Activated naive CD8-positive, alpha-beta T cell treated with anti-CD3 and anti-CD28 coated beads, Interleukin-2, amount 50 U/mL, for 24 hours (primary cell): ENCODE measurements at regions not wholly inside any gene's neighbourhood (a gene's known extent, or its start where the extent isn't known, plus 50 kb on each side); places are given as distances from the start of the nearest gene placed in this dataset.

Experiments used
- ATAC-seq: fragments of 150-1000 bp; cut with Tn5 transposase; one replicate; pipeline ENCODE4 v1.10.0; 2021
- DNase-seq: peaks from one replicate; pipeline ENCODE4 v3.0.0; 2021
- H3K27ac Mint-ChIP-seq: one replicate; pipeline ENCODE4 v1.8.0; 2021; ENCODE audit warnings: mild to moderate bottlenecking, mixed read lengths
- H3K27me3 Mint-ChIP-seq: one replicate; pipeline ENCODE4 v1.8.0; 2021; ENCODE audit warnings: mixed read lengths
- H3K36me3 Mint-ChIP-seq: one replicate; pipeline ENCODE4 v1.8.0; 2021; ENCODE audit warnings: low read depth, mixed read lengths
- H3K4me1 Mint-ChIP-seq: one replicate; pipeline ENCODE4 v1.8.0; 2021; ENCODE audit warnings: mixed read lengths
- H3K4me3 Mint-ChIP-seq: one replicate; pipeline ENCODE4 v1.8.0; 2021; ENCODE audit warnings: mild to moderate bottlenecking, moderate library complexity, mixed read lengths
- H3K9me3 Mint-ChIP-seq: one replicate; pipeline ENCODE4 v1.8.0; 2021; ENCODE audit warnings: mixed read lengths

DNA sequence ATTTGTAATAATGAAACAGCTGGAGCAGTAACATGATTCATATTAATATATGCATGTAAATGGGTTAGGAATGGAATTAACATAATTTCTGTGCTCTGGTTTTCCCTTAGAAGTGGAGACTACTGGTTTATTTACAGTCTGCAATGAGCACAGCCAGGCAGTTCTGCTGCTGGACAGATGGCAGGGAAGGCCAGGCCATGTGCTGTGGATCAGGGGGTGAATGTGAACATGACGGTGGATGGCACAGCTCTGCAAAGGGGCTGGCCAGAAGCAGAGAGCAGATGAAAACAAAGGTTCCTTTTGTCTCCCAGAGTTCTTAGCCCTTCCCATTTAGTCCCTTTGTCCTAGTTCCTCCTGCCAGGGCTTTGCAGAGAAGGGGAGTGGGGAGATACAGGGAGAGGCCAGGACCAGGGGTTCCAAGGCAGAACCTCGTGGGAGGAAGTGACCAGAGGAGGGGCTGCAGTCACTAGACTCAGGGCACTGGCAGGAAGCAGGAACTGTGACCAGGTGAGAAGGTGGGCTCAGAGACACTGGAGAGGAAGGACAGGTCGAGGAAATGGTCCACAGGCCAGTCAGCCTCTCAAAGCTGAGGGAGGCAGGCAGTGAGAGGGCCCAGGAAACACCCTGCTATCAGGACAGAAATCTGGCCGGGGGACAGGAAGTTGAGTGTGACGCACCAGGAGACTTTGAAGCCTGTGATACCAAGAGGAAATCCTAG is 112.9 kb upstream of the ATP8B1 start:
- ATAC-seq (peak; percentile 46), DNase-seq (peak; percentile 6)
- peaks cover 10% of the 10 kb centered on the region for H3K4me1 Mint-ChIP-seq
- peak overlapping the region; percentile 34 for H3K27ac Mint-ChIP-seq
- no peak overlapping the region for H3K4me3 Mint-ChIP-seq
- no peaks in the 10 kb centered on the region for H3K9me3 Mint-ChIP-seq
- H3K27me3 Mint-ChIP-seq, result peaks cover 1% of the 10 kb centered on the region
- no peaks in the 10 kb centered on the region for H3K36me3 Mint-ChIP-seq

DNA sequence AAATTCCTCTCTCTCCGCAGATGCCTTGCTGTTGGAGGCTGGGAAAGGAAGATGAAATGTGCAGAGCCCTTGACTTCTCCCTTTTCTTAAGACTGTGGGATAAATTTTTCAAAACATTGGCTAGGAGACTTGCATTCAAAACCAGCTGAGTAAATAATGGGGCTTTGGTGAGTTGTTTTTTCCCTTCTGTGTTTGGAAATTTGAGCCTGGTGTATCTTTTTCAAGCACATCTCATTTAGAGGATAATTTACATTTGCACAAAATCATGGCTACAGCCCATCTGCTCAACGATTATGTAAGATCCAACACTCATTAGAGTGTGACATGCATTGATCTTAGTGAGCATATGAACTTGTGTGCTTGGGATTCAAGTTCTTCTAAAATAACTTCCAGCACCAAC is 112.1 kb upstream of the ATP8B1 start:
- peaks cover 10% of the 10 kb centered on the region for H3K4me1 Mint-ChIP-seq
- no peaks in the 10 kb centered on the region for H3K36me3 Mint-ChIP-seq
- no peak overlapping the region for H3K27ac Mint-ChIP-seq
- peaks cover 1% of the 10 kb centered on the region for H3K27me3 Mint-ChIP-seq
- ATAC-seq, result no peak
- no peak overlapping the region for H3K4me3 Mint-ChIP-seq
- no peak for DNase-seq
- no peaks in the 10 kb centered on the region for H3K9me3 Mint-ChIP-seq

DNA sequence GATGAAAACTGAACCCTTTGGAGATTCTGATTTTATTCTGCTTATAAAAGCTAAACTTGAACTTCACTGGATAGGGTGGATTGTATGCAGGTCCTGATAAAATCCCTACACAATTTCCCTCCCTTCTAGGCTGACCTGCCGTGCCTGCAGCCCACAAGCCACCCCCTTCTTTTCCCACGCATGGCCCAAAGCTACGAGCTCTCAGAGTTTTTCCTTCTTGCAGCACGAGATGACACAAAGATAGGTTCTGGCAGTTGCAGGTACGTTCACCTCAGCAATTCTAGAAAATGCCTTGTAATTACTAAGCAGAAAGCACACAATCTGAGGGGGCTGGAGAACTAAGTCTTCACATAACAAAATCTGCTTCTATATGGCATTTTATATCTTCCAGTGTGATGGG is 110.6 kb upstream of the ATP8B1 start:
- ATAC-seq, result no peak
- peaks cover 10% of the 10 kb centered on the region for H3K4me1 Mint-ChIP-seq
- H3K9me3 Mint-ChIP-seq, result no peaks in the 10 kb centered on the region
- no peaks in the 10 kb centered on the region for H3K36me3 Mint-ChIP-seq
- no peak overlapping the region for H3K27ac Mint-ChIP-seq
- H3K27me3 Mint-ChIP-seq, result peaks cover 1% of the 10 kb centered on the region
- H3K4me3 Mint-ChIP-seq, result no peak overlapping the region
- DNase-seq, result no peak

DNA sequence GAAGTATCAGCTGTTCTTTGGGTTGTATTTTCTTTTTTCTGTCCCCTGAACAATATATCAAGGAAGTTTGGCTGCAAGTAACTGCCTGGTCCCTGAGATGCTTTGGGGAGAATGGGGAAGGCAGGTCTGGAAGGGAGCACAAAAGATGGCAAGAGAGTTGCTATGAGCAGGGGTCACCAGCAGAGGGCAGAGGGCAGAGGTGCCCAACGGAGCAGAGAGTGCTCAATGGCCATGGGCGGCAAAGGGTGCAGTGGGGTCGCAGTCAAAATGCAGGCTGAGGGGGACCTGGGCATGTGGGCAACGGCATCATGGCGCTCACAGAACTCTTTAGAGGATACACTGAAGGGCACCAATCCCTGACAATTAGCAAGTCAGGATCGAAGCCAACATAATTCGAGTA is 107.7 kb upstream of the ATP8B1 start:
- ATAC-seq (no peak), DNase-seq (peak; percentile 24)
- H3K9me3 Mint-ChIP-seq, result no peaks in the 10 kb centered on the region
- no peaks in the 10 kb centered on the region for H3K36me3 Mint-ChIP-seq
- no peak overlapping the region for H3K4me3 Mint-ChIP-seq
- H3K27ac Mint-ChIP-seq, result no peak overlapping the region
- peaks cover 4% of the 10 kb centered on the region for H3K4me1 Mint-ChIP-seq
- peaks cover 8% of the 10 kb centered on the region for H3K27me3 Mint-ChIP-seq

DNA sequence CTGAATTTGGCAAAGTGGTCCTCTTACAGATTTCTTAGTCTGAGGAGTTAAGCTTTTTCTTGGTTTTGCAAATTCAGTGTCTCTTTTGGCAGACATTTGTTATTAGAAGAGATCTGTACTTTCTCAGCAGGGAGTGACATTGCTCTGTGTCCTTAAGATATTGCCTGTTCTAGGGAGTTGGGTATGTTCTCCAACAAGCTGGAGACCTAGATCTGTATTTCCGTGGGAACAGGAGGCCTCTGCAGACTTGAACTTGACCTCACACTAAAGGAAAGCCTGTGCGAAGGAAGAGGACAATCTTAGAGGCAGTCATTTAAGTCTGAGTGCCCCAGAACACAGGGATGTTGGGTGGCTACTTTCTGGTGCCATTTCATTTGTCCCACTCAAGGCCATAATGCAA is 107.0 kb upstream of the ATP8B1 start:
- no peak for ATAC-seq
- no peaks in the 10 kb centered on the region for H3K9me3 Mint-ChIP-seq
- DNase-seq, result no peak
- no peaks in the 10 kb centered on the region for H3K36me3 Mint-ChIP-seq
- H3K27me3 Mint-ChIP-seq, result peaks cover 9% of the 10 kb centered on the region
- no peak overlapping the region for H3K4me3 Mint-ChIP-seq
- no peaks in the 10 kb centered on the region for H3K4me1 Mint-ChIP-seq
- no peak overlapping the region for H3K27ac Mint-ChIP-seq

DNA sequence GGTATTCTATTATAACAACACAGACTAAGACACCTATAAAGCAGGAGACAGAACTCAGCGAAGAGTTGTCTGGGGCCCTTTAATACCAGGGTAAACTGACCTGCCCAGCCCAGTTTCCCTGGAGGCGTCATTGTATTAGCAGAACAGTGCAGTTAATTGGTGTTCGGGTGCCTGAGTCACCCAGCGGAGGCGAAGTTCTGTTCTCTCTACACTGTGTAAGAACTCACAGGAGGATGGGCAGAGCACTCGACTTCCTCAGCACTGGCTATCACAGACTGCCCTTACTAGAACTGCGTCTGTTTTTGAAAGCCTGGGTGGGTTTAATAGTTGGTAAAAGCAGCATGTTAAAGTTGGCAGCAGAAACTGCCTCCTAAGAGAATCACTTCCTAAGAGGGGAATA is 106.5 kb upstream of the ATP8B1 start:
- H3K4me1 Mint-ChIP-seq, result no peaks in the 10 kb centered on the region
- H3K27me3 Mint-ChIP-seq, result peaks cover 9% of the 10 kb centered on the region
- ATAC-seq (no peak), DNase-seq (no peak)
- H3K9me3 Mint-ChIP-seq, result no peaks in the 10 kb centered on the region
- no peak overlapping the region for H3K27ac Mint-ChIP-seq
- H3K36me3 Mint-ChIP-seq, result no peaks in the 10 kb centered on the region
- no peak overlapping the region for H3K4me3 Mint-ChIP-seq

DNA sequence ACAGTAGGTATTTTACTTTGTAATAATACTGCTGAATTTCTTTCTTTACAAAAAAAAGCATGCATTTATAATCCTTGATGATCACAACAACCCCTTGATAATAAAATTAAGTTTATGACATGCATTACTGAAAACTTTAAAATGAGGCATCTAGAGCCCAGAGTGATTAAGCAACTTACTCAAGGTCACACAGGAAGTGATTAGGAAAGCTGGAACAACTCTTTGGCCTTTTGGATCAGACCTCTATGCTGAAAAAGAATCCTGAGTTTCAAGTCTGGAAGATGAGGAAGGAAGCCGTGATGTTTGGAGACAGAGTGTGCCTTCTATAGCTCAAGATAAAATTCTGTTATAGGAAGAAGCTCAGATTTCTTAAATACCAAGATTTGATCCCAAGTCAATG is 105.0 kb upstream of the ATP8B1 start:
- Mint-ChIP-seq H3K27ac (no peak overlapping the region), H3K27me3 (peaks cover 10% of the 10 kb centered on the region), H3K9me3 (no peaks in the 10 kb centered on the region), H3K4me1 (no peaks in the 10 kb centered on the region), H3K4me3 (no peak overlapping the region), H3K36me3 (no peaks in the 10 kb centered on the region)
- DNase-seq (no peak), ATAC-seq (no peak)

DNA sequence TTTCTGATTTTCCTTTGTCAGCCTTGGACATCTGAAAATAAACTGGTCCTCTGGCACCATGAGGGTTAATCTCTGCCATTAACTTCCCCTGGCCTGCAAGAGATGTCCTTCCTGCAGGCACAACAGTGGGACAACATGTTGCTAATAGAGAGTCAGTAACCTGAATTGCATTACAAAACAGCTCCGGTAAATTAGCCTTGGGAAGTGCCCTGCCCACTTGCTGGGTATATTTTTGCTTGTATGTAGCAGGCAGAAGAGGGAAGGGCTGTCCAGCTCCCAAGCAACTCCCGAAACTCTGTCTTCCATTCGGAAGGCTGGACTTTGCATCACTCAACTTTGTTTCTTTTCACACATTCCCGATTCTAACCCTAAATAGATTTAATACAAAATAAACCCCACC is 104.4 kb upstream of the ATP8B1 start:
- H3K27me3 Mint-ChIP-seq, result peaks cover 10% of the 10 kb centered on the region
- ATAC-seq, result no peak
- H3K36me3 Mint-ChIP-seq, result no peaks in the 10 kb centered on the region
- H3K9me3 Mint-ChIP-seq, result no peaks in the 10 kb centered on the region
- no peak overlapping the region for H3K27ac Mint-ChIP-seq
- no peak overlapping the region for H3K4me3 Mint-ChIP-seq
- DNase-seq, result no peak
- H3K4me1 Mint-ChIP-seq, result no peaks in the 10 kb centered on the region

DNA sequence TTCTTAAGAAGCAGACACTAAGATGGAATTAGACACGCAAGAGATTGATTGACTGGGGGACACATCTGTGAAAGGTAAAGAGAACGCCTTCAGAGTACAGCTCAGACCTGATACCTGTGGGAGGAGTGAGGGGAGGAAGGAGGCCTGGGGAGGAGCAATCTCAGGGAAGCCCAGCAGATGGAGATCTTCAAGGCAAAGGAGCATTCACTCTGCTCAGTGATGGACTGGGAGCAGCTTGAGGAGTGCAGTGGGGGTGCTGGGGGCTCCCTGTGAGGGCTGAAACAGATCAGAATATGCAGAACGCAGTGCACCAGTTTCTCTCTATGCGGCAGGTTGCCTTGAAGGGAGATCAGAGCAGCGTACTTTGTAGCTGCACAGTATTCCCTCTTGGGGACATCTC is 103.7 kb upstream of the ATP8B1 start:
- Mint-ChIP-seq H3K4me3 (no peak overlapping the region), H3K36me3 (no peaks in the 10 kb centered on the region), H3K27me3 (peaks cover 10% of the 10 kb centered on the region), H3K4me1 (no peaks in the 10 kb centered on the region), H3K27ac (no peak overlapping the region), H3K9me3 (no peaks in the 10 kb centered on the region)
- no peak for ATAC-seq
- no peak for DNase-seq

DNA sequence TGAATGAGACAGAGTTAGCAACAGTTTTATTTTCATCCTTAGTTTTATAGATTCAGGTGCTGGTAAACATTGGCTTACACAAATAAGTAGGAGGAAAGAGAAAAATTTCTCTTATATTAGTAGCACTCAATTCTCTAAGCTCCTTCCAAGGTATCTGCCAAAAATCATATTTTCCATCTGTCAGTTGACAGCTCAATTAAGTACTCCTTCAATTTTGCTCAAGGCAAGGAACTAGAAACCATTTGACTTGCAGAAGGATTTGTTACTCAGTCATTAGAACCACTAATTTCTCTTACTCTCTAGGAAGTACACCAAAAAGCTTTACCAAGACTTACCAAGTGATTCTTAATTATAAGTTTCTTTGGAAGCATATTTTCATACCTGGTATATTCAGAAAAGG is 101.4 kb upstream of the ATP8B1 start:
- H3K9me3 Mint-ChIP-seq, result no peaks in the 10 kb centered on the region
- no peak overlapping the region for H3K27ac Mint-ChIP-seq
- no peaks in the 10 kb centered on the region for H3K36me3 Mint-ChIP-seq
- H3K4me3 Mint-ChIP-seq, result no peak overlapping the region
- ATAC-seq (no peak), DNase-seq (no peak)
- peaks cover 10% of the 10 kb centered on the region for H3K27me3 Mint-ChIP-seq
- no peaks in the 10 kb centered on the region for H3K4me1 Mint-ChIP-seq

DNA sequence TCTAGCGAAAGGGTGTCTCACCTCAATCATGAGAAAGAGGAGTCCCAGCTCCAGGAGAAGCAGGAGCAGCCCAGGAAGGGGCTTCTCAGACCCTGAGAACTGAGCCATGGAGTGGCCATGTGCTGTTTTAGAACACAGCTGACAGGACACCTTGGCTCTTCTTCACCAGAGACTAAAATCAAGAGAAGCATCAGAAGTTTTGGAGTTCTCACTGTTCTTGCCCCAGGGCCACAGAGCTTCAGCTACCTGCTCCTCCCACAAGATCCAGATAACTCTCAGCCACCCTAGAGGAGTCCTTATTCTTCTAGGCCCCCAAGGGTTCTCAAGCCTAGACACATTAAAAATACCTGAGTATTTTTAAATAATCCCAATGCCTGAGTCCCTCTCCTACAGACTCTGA is 99.6 kb upstream of the ATP8B1 start:
- Mint-ChIP-seq H3K27ac (no peak overlapping the region), H3K4me1 (no peaks in the 10 kb centered on the region), H3K27me3 (peaks cover 10% of the 10 kb centered on the region), H3K36me3 (no peaks in the 10 kb centered on the region), H3K4me3 (no peak overlapping the region), H3K9me3 (no peaks in the 10 kb centered on the region)
- ATAC-seq (no peak), DNase-seq (no peak)

DNA sequence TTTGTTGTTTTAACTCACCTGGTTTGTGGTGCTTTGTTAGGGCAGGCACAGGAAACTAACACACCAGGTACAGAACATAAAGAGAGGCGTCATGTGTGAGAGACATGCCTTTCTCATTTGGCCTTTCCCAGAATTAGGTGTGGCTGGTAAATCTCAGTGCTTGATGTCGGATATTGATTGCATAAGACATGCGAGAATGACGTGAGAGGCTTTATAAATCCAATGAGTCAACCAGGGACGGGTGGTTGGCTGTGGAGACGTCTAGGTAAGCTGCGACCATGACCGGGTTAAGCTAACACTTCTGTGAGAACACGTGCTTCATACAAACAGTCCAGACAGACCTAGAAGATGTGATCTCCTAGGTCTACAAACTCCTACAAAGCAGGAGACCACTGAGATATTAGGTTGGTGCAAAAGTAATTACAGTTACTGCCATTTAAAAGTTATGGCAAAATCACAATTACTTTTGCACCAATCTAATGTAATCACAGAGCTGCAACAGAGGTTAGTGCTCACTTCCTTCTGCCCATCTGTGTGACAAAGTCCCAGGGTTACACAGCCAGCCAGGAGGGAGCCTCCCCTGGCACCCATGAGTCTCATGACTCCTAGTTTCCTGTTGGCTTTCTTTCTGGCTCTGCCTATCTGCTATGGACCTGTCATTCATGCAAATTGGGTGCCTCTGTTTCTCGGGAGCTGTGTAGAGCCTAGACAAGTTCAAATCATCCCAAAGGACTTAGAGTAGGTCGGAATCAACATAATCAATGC is 98.9 kb upstream of the ATP8B1 start:
- Mint-ChIP-seq H3K36me3 (no peaks in the 10 kb centered on the region), H3K9me3 (no peaks in the 10 kb centered on the region), H3K4me3 (no peak overlapping the region), H3K27ac (no peak overlapping the region), H3K27me3 (peaks cover 9% of the 10 kb centered on the region), H3K4me1 (no peaks in the 10 kb centered on the region)
- ATAC-seq, result peak; percentile 33
- DNase-seq, result no peak

DNA sequence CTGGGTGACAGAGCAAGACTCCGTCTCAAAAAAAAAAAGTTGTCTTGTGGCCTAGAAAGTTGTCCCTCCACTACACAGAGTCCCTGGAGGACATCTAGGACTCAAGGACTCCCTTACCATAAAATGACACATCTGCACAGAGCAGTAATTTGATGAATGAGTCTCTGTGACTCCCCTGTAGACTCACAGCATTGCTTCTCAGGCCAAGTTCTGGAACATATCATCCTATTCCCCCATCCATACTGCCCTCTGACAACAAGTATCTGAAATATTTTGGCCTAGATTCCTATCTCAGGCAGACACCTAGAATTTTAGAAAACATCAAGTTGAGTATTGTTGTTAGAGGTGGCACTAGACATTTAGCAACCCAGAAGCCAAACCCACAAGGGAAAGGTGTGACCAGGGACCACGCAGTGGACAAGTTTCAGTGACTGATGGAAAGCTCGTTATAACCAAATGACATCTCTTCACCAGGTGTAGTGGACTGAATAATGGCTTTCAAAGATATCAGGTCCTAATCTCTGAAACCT is 97.9 kb upstream of the ATP8B1 start:
- no peaks in the 10 kb centered on the region for H3K4me1 Mint-ChIP-seq
- H3K9me3 Mint-ChIP-seq, result no peaks in the 10 kb centered on the region
- H3K27me3 Mint-ChIP-seq, result peaks cover 4% of the 10 kb centered on the region
- H3K36me3 Mint-ChIP-seq, result no peaks in the 10 kb centered on the region
- no peak for ATAC-seq
- no peak overlapping the region for H3K27ac Mint-ChIP-seq
- DNase-seq, result no peak
- H3K4me3 Mint-ChIP-seq, result no peak overlapping the region

DNA sequence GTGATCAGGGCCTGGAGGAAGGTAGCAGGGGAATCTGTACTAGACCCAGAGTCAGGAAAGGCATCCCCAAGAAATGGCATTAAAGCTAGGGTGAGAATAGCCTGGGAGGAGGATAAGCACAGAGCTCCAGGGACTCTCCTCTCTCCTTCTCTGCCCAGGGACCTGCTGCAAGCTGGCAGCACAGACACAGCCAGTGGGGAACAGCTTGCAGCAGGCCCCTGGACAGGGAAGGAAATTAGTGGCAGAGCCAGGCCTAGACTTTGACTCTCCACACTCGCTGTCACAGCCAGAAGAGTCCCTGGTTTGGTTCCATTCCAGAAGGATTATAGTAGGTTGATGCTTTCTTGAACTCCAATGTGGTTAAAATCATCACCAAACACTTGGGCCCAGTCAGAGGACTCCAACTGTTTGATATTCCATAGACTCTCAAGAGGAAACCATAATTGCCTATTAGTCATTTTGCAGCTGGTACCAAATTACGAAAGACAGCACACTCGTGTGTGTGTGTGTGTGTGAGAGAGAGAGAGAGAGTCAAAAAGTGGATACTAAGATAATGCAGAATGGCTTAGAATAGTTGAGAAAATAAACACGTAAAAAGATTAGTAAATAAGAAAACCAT is 95.5 kb upstream of the ATP8B1 start:
- peaks cover 4% of the 10 kb centered on the region for H3K9me3 Mint-ChIP-seq
- no peaks in the 10 kb centered on the region for H3K36me3 Mint-ChIP-seq
- DNase-seq (no peak), ATAC-seq (no peak)
- H3K4me1 Mint-ChIP-seq, result no peaks in the 10 kb centered on the region
- no peak overlapping the region for H3K27ac Mint-ChIP-seq
- no peak overlapping the region for H3K4me3 Mint-ChIP-seq
- H3K27me3 Mint-ChIP-seq, result no peaks in the 10 kb centered on the region

DNA sequence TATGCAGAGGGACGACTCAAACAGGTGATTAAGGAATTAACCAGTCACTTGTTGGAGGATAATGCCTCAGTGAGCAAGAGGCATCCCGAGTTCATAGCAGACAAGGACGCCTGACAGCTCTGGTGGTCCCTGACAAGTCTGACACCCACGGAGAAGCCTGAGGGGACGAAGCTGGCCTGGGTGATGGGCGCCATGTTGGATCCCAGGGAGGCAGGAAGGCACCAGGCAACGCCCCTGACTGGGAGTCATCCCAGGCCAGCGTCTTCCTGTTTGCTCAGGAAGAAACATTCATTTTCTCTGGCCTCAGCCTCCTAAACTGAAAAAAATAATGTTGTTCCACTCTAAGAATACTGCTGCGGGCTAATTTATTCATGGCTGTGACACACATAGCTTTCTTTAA is 92.1 kb upstream of the ATP8B1 start:
- Mint-ChIP-seq H3K27ac (no peak overlapping the region), H3K36me3 (no peaks in the 10 kb centered on the region), H3K4me1 (peaks cover 8% of the 10 kb centered on the region), H3K9me3 (peaks cover 4% of the 10 kb centered on the region), H3K27me3 (no peaks in the 10 kb centered on the region), H3K4me3 (no peak overlapping the region)
- DNase-seq, result no peak
- ATAC-seq, result no peak
